ENCODE measurements at regions not wholly inside any gene's neighbourhood (a gene's known extent, or its start where the extent isn't known, plus 50 kb on each side); places are given as distances from the start of the nearest gene placed in this dataset.

DNA sequence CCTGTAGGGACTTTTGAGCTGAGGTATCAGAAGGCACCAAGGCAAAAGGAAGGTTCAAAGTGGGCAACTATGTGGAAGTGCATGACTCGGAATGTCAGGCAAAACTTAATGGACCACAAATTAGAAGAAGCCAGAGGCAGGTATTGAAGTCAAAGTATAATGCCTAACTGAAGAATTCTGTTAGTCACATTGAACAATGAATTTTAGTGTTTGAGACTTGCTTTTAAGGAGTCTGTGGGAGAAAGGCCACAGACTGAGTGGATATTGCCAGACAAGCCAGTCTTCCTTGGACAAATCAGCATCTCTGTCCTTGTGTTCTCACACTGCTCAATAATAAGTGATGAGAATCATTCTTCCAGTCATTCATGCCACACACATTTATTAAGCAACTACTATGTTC, 498.9 kb downstream of the STK39 start:
- TF ChIP-seq POLR2AphosphoS5 (IDR thresholded peaks at IDR 0.05) (no peak), POLR2A (IDR thresholded peaks at IDR 0.05) (no peak)
